ENCODE measurements at regions not wholly inside any gene's neighbourhood (a gene's known extent, or its start where the extent isn't known, plus 50 kb on each side); places are given as distances from the start of the nearest gene placed in this dataset.

GRCh38 chr7:31445686-31446355 is 68.1 kb upstream of the ITPRID1 start:
- Histone ChIP-seq H3K27ac (ENCODE audit: low read depth, low read length) (no peak overlapping the region), H3K27me3 (ENCODE audit: control insufficient read depth, insufficient read depth, low read length) (no peaks in the 10 kb centered on the region), H3K4me1 (ENCODE audit: control insufficient read depth, insufficient read depth, low read length) (no peaks in the 10 kb centered on the region), H3K36me3 (ENCODE audit: control insufficient read depth, insufficient read depth, low read length) (no peaks in the 10 kb centered on the region), H3K4me3 (ENCODE audit: low read depth, low read length) (no peak overlapping the region), H3K9me3 (ENCODE audit: control insufficient read depth, insufficient read depth, low read length) (no peaks in the 10 kb centered on the region)
- 94% methylated on average over 2 of the region's 7 CpGs for WGBS (ENCODE audit: insufficient coverage)
- peak in 1 of 6 donors; percentile 35 for DNase-seq (ENCODE audit: low read depth in 4 of 6, low spot score in 6 of 6)

GRCh38 chr7:31448649-31449048 is 65.2 kb upstream of the ITPRID1 start:
- H3K4me3 ChIP-seq (ENCODE audit: low read depth, low read length): no peak overlapping the region
- no CpG with 5 or more reads among the region's 1 CpG for WGBS (ENCODE audit: insufficient coverage)
- no peak for DNase-seq (ENCODE audit: low read depth in 4 of 6, low spot score in 6 of 6)
- H3K9me3 ChIP-seq (ENCODE audit: control insufficient read depth, insufficient read depth, low read length): no peaks in the 10 kb centered on the region
- no peaks in the 10 kb centered on the region for H3K27me3 ChIP-seq (ENCODE audit: control insufficient read depth, insufficient read depth, low read length)
- H3K36me3 ChIP-seq (ENCODE audit: control insufficient read depth, insufficient read depth, low read length): no peaks in the 10 kb centered on the region
- H3K27ac ChIP-seq (ENCODE audit: low read depth, low read length): no peak overlapping the region
- H3K4me1 ChIP-seq (ENCODE audit: control insufficient read depth, insufficient read depth, low read length): no peaks in the 10 kb centered on the region

- WGBS (ENCODE audit: insufficient coverage): 96% methylated on average over 3 of the region's 5 CpGs
- H3K9me3 ChIP-seq (ENCODE audit: control insufficient read depth, insufficient read depth, low read length): no peaks in the 10 kb centered on the region
- no peak overlapping the region for H3K27ac ChIP-seq (ENCODE audit: low read depth, low read length)
Measured at GRCh38 chr7:31455844-31456243, 58.0 kb upstream of the ITPRID1 start.

GRCh38 chr7:31456646-31457368 is 57.1 kb upstream of the ITPRID1 start:
- Histone ChIP-seq H3K4me1 (ENCODE audit: control insufficient read depth, insufficient read depth, low read length) (peaks cover 3% of the 10 kb centered on the region), H3K4me3 (ENCODE audit: low read depth, low read length) (no peak overlapping the region), H3K27me3 (ENCODE audit: control insufficient read depth, insufficient read depth, low read length) (no peaks in the 10 kb centered on the region), H3K36me3 (ENCODE audit: control insufficient read depth, insufficient read depth, low read length) (no peaks in the 10 kb centered on the region), H3K9me3 (ENCODE audit: control insufficient read depth, insufficient read depth, low read length) (no peaks in the 10 kb centered on the region), H3K27ac (ENCODE audit: low read depth, low read length) (no peak overlapping the region)
- 46% methylated on average over 4 of the region's 15 CpGs for WGBS (ENCODE audit: insufficient coverage)
- DNase-seq (ENCODE audit: low read depth in 4 of 6, low spot score in 6 of 6): peak in 2 of 6 donors; percentile 86 to 94

More at GRCh38 chr7:31455844-31456243, 58.0 kb upstream of the ITPRID1 start:
- H3K4me3 ChIP-seq (ENCODE audit: low read depth, low read length): no peak overlapping the region
- no peaks in the 10 kb centered on the region for H3K36me3 ChIP-seq (ENCODE audit: control insufficient read depth, insufficient read depth, low read length)
- H3K27me3 ChIP-seq (ENCODE audit: control insufficient read depth, insufficient read depth, low read length): no peaks in the 10 kb centered on the region
- H3K4me1 ChIP-seq (ENCODE audit: control insufficient read depth, insufficient read depth, low read length): peaks cover 3% of the 10 kb centered on the region
- no peak for DNase-seq (ENCODE audit: low read depth in 4 of 6, low spot score in 6 of 6)

- no peaks in the 10 kb centered on the region for H3K9me3 ChIP-seq (ENCODE audit: control insufficient read depth, insufficient read depth, low read length)
Measured at GRCh38 chr7:31457551-31457950, 56.3 kb upstream of the ITPRID1 start.

GRCh38 chr7:31458203-31458602 is 55.7 kb upstream of the ITPRID1 start:
- no peak for DNase-seq (ENCODE audit: low read depth in 4 of 6, low spot score in 6 of 6)
- H3K27me3 ChIP-seq (ENCODE audit: control insufficient read depth, insufficient read depth, low read length): no peaks in the 10 kb centered on the region
- H3K4me3 ChIP-seq (ENCODE audit: low read depth, low read length): no peak overlapping the region
- H3K36me3 ChIP-seq (ENCODE audit: control insufficient read depth, insufficient read depth, low read length): no peaks in the 10 kb centered on the region
- no peak overlapping the region for H3K27ac ChIP-seq (ENCODE audit: low read depth, low read length)
- H3K9me3 ChIP-seq (ENCODE audit: control insufficient read depth, insufficient read depth, low read length): no peaks in the 10 kb centered on the region
- WGBS (ENCODE audit: insufficient coverage): no CpG with 5 or more reads among the region's 4 CpGs
- peaks cover 3% of the 10 kb centered on the region for H3K4me1 ChIP-seq (ENCODE audit: control insufficient read depth, insufficient read depth, low read length)

More at GRCh38 chr7:31457551-31457950, 56.3 kb upstream of the ITPRID1 start:
- DNase-seq (ENCODE audit: low read depth in 4 of 6, low spot score in 6 of 6): peak in 2 of 6 donors; percentile 61 to 71
- Histone ChIP-seq H3K4me3 (ENCODE audit: low read depth, low read length) (no peak overlapping the region), H3K27me3 (ENCODE audit: control insufficient read depth, insufficient read depth, low read length) (no peaks in the 10 kb centered on the region), H3K27ac (ENCODE audit: low read depth, low read length) (no peak overlapping the region), H3K4me1 (ENCODE audit: control insufficient read depth, insufficient read depth, low read length) (peaks cover 3% of the 10 kb centered on the region), H3K36me3 (ENCODE audit: control insufficient read depth, insufficient read depth, low read length) (no peaks in the 10 kb centered on the region)
- WGBS (ENCODE audit: insufficient coverage): 43% methylated on average over 2 of the region's 5 CpGs

GRCh38 chr7:31462636-31463035 is 51.3 kb upstream of the ITPRID1 start:
- WGBS (ENCODE audit: insufficient coverage): no CpG with 5 or more reads among the region's 3 CpGs
- Histone ChIP-seq H3K27ac (ENCODE audit: low read depth, low read length) (no peak overlapping the region), H3K27me3 (ENCODE audit: control insufficient read depth, insufficient read depth, low read length) (no peaks in the 10 kb centered on the region), H3K36me3 (ENCODE audit: control insufficient read depth, insufficient read depth, low read length) (no peaks in the 10 kb centered on the region), H3K9me3 (ENCODE audit: control insufficient read depth, insufficient read depth, low read length) (no peaks in the 10 kb centered on the region), H3K4me1 (ENCODE audit: control insufficient read depth, insufficient read depth, low read length) (no peaks in the 10 kb centered on the region), H3K4me3 (ENCODE audit: low read depth, low read length) (no peak overlapping the region)
- DNase-seq (ENCODE audit: low read depth in 4 of 6, low spot score in 6 of 6): no peak

Measured in spinal cord (tissue), 9 donors.